ENCODE measurements at regions not wholly inside any gene's neighbourhood (a gene's known extent, or its start where the extent isn't known, plus 50 kb on each side); places are given as distances from the start of the nearest gene placed in this dataset.
"Not testable (repeated sequence)": the region's sequence is repeated elsewhere in the genome, so short reads cannot be mapped to it uniquely, and the experiment has no call there.

- DNase-seq (ENCODE audit: low read depth, low spot score), result no peak
Observed at GRCh38 chr6:144955392-144955791, 670.3 kb downstream of the UTRN start.

- no peak for DNase-seq (ENCODE audit: low read depth, low spot score)
Observed at GRCh38 chr6:144955859-144956258, 670.7 kb downstream of the UTRN start.

GRCh38 chr6:144956697-144957096 is 671.6 kb downstream of the UTRN start:
- not testable (repeated sequence) for DNase-seq (ENCODE audit: low read depth, low spot score)

- no peak for DNase-seq (ENCODE audit: low read depth, low spot score)
Observed at GRCh38 chr6:144957236-144957937, 672.3 kb downstream of the UTRN start.

GRCh38 chr6:144969154-144969553 is 684.0 kb downstream of the UTRN start:
- no peak for DNase-seq (ENCODE audit: low read depth, low spot score)

GRCh38 chr6:144969602-144970272 is 684.6 kb downstream of the UTRN start:
- DNase-seq (ENCODE audit: low read depth, low spot score), result no peak

- DNase-seq (ENCODE audit: low read depth, low spot score), result peak; percentile 38
Observed at GRCh38 chr6:144977250-144977864, 692.2 kb downstream of the UTRN start.

GRCh38 chr6:144978208-144978607 is 693.1 kb downstream of the UTRN start:
- DNase-seq (ENCODE audit: low read depth, low spot score), result no peak

- DNase-seq (ENCODE audit: low read depth, low spot score), result no peak
Observed at GRCh38 chr6:144986271-144986670, 701.1 kb downstream of the UTRN start.

- no peak for DNase-seq (ENCODE audit: low read depth, low spot score)
Observed at GRCh38 chr6:144989319-144990107, 704.4 kb downstream of the UTRN start.

GRCh38 chr6:144990784-144991183 is 705.6 kb downstream of the UTRN start:
- no peak for DNase-seq (ENCODE audit: low read depth, low spot score)

GRCh38 chr6:144993870-144994269 is 708.7 kb downstream of the UTRN start:
- DNase-seq (ENCODE audit: low read depth, low spot score), result no peak

GRCh38 chr6:144997996-144998395 is 712.9 kb downstream of the UTRN start:
- DNase-seq (ENCODE audit: low read depth, low spot score), result no peak

- no peak for DNase-seq (ENCODE audit: low read depth, low spot score)
Observed at GRCh38 chr6:144999127-144999526, 714.0 kb downstream of the UTRN start.

GRCh38 chr6:145003145-145003544 is 718.0 kb downstream of the UTRN start:
- DNase-seq (ENCODE audit: low read depth, low spot score), result no peak

GRCh38 chr6:145006914-145007313 is 721.8 kb downstream of the UTRN start:
- no peak for DNase-seq (ENCODE audit: low read depth, low spot score)

- no peak for DNase-seq (ENCODE audit: low read depth, low spot score)
Observed at GRCh38 chr6:145008715-145009114, 723.6 kb downstream of the UTRN start.

- DNase-seq (ENCODE audit: low read depth, low spot score), result no peak
Observed at GRCh38 chr6:145009711-145010110, 724.6 kb downstream of the UTRN start.

GRCh38 chr6:145012039-145012662 is 723.2 kb downstream of the EPM2A start:
- DNase-seq (ENCODE audit: low read depth, low spot score), result no peak

GRCh38 chr6:145015739-145016558 is 719.4 kb downstream of the EPM2A start:
- peak; percentile 7 for DNase-seq (ENCODE audit: low read depth, low spot score)

GRCh38 chr6:145017051-145017450 is 718.3 kb downstream of the EPM2A start:
- DNase-seq (ENCODE audit: low read depth, low spot score), result no peak

Measured in iPS DF 19.7 (cell line).